Neural cell (in vitro differentiated cells): ENCODE measurements at regions not wholly inside any gene's neighbourhood (a gene's known extent, or its start where the extent isn't known, plus 50 kb on each side); places are given as distances from the start of the nearest gene placed in this dataset.
A peak's percentile ranks its signal among the peaks of the same experiment; 100 is the strongest.

Experiments
- H2AFZ ChIP-seq: fragments of 200-600, 300-800 bp; sonication (generic), shearing (Covaris generic); 2 replicates; pipeline ENCODE4 v1.6.0; 2014; ENCODE audit warnings: low read depth, mild to moderate bottlenecking, antibody characterized with exemption, low read length, moderate library complexity
- H3F3A ChIP-seq: fragments of 200-600 bp; shearing (Covaris generic); 2 replicates; pipeline ENCODE4 v1.6.1; 2016; ENCODE audit warnings: mild to moderate bottlenecking, moderate library complexity, mixed read lengths, antibody characterized with exemption, low read length; ENCODE audit not compliant: insufficient read depth, poor library complexity, severe bottlenecking
- H3K27ac ChIP-seq: fragments of 200-600, 300-800 bp; sonication (generic), shearing (Covaris generic); 2 replicates; pipeline ENCODE4 v1.5.1; 2014; ENCODE audit warnings: mild to moderate bottlenecking, low read length, moderate library complexity
- H3K27me3 ChIP-seq: fragments of 300-800, 200-600 bp; sonication (generic), shearing (Covaris generic); 2 replicates; pipeline ENCODE4 v1.6.0; 2014; ENCODE audit warnings: mild to moderate bottlenecking, low read depth, low read length, moderate library complexity; ENCODE audit not compliant: insufficient read depth
- H3K36me3 ChIP-seq: fragments of 300-800, 200-600 bp; sonication (generic), shearing (Covaris generic); 2 replicates; pipeline ENCODE4 v1.5.1; 2014; ENCODE audit warnings: mild to moderate bottlenecking, antibody characterized with exemption, low read length, moderate library complexity; ENCODE audit not compliant: insufficient read depth
- H3K4me2 ChIP-seq: fragments of 300-800, 200-600 bp; sonication (generic), shearing (Covaris generic); 2 replicates; pipeline ENCODE4 v1.6.0; 2014; ENCODE audit warnings: mild to moderate bottlenecking, low read length
- H3K4me3 ChIP-seq: fragments of 300-800, 200-600 bp; sonication (generic), shearing (Covaris generic); 2 replicates; pipeline ENCODE4 v1.5.1; 2014; ENCODE audit warnings: mild to moderate bottlenecking, low read length, moderate library complexity
- H3K79me2 ChIP-seq: fragments of 200-600 bp; shearing (Covaris generic); replicated peaks from 2 replicates; pipeline ENCODE4 v1.6.0; 2014; ENCODE audit warnings: mild to moderate bottlenecking, low read length, moderate library complexity; ENCODE audit not compliant: insufficient read depth
- H3K9ac ChIP-seq: fragments of 300-800, 200-600 bp; sonication (generic), shearing (Covaris generic); 2 replicates; pipeline ENCODE4 v1.6.1; 2016; ENCODE audit warnings: mild to moderate bottlenecking, low read length, mixed read lengths
- H3K9me2 ChIP-seq: fragments of 200-600 bp; shearing (Covaris generic); 2 replicates; pipeline ENCODE4 v1.6.1; 2016; ENCODE audit warnings: mild to moderate bottlenecking, low read length, mixed read lengths; ENCODE audit not compliant: insufficient read depth
- H3K9me3 ChIP-seq: fragments of 200-600, 300-800 bp; sonication (generic), shearing (Covaris generic); 2 replicates; pipeline ENCODE4 v1.6.1; 2016; ENCODE audit warnings: mild to moderate bottlenecking, mixed run types, low read length, moderate library complexity, mixed read lengths
- H4K20me1 ChIP-seq: fragments of 200-600 bp; shearing (Covaris generic); 2 replicates; pipeline ENCODE4 v1.6.1; 2016; ENCODE audit warnings: mild to moderate bottlenecking, mixed run types; ENCODE audit not compliant: insufficient read depth
- EP300 ChIP-seq: fragments of 450-650 bp; conservative IDR thresholded peaks from 2 replicates; pipeline ENCODE4 v1.6.1; 2014; ENCODE audit warnings: antibody characterized with exemption, mild to moderate bottlenecking, moderate library complexity; ENCODE audit not compliant: poor library complexity, severe bottlenecking
- EZH2 ChIP-seq: fragments of 200-600, 300-800 bp; shearing (Covaris generic), sonication (generic); IDR thresholded peaks from 2 replicates; pipeline ENCODE4 v1.6.1; 2014; ENCODE audit warnings: antibody characterized with exemption, low read length, borderline replicate concordance, mild to moderate bottlenecking; ENCODE audit not compliant: insufficient read depth, poor library complexity, severe bottlenecking
- MXI1 ChIP-seq: fragments of 450-650 bp; conservative IDR thresholded peaks from 2 replicates; pipeline ENCODE4 v1.6.1; 2014; ENCODE audit warnings: antibody characterized with exemption, mild to moderate bottlenecking; ENCODE audit not compliant: poor library complexity, severe bottlenecking
- POLR2AphosphoS5 ChIP-seq: IDR thresholded peaks from 2 replicates; pipeline ENCODE4 v1.6.1; 2012
- RAD21 ChIP-seq: fragments of 450-650 bp; conservative IDR thresholded peaks from 2 replicates; pipeline ENCODE4 v1.6.1; 2014; ENCODE audit warnings: antibody characterized with exemption, mild to moderate bottlenecking, moderate library complexity
- SMC3 ChIP-seq: fragments of 450-650 bp; conservative IDR thresholded peaks from 2 replicates; pipeline ENCODE4 v1.6.1; 2014; ENCODE audit warnings: antibody characterized with exemption, mild to moderate bottlenecking, moderate library complexity; ENCODE audit not compliant: poor library complexity
- TAF1 ChIP-seq: IDR thresholded peaks from 2 replicates; pipeline ENCODE4 v1.6.1; 2012; ENCODE audit warnings: low read depth
- TF ChIP-seq, protein P1 (sequence below): fragments of 450-650 bp; IDR thresholded peaks from 2 replicates; pipeline ENCODE4 v1.5.1; 2014; ENCODE audit warnings: antibody characterized with exemption, mild to moderate bottlenecking, moderate library complexity; ENCODE audit not compliant: poor library complexity, severe bottlenecking
- TF ChIP-seq, protein P2 (sequence below): IDR thresholded peaks from 2 replicates; pipeline ENCODE4 v1.6.1; 2012; ENCODE audit warnings: borderline replicate concordance

GRCh38 chr12:124397399-124397679, 102.4 kb downstream of the RFLNA start:
- Histone ChIP-seq H3K9ac (peak overlapping the region; percentile 41), H3K36me3 (no peaks in the 10 kb centered on the region)

GRCh38 chr12:124396544-124397398, 101.9 kb downstream of the RFLNA start:
- Histone ChIP-seq H3K27ac (peak overlapping the region; percentile 78), H3K4me2 (no peak overlapping the region), H4K20me1 (no peaks in the 10 kb centered on the region), H3K9ac (peak overlapping the region; percentile 41), H3F3A (peaks cover 3% of the 10 kb centered on the region), H3K9me2 (no peaks in the 10 kb centered on the region), H3K79me2 (no peaks in the 10 kb centered on the region), H3K36me3 (no peaks in the 10 kb centered on the region), H3K9me3 (no peaks in the 10 kb centered on the region), H2AFZ (no peak overlapping the region), H3K27me3 (no peaks in the 10 kb centered on the region), H3K4me3 (no peak overlapping the region)
- TF ChIP-seq, protein P1, sequence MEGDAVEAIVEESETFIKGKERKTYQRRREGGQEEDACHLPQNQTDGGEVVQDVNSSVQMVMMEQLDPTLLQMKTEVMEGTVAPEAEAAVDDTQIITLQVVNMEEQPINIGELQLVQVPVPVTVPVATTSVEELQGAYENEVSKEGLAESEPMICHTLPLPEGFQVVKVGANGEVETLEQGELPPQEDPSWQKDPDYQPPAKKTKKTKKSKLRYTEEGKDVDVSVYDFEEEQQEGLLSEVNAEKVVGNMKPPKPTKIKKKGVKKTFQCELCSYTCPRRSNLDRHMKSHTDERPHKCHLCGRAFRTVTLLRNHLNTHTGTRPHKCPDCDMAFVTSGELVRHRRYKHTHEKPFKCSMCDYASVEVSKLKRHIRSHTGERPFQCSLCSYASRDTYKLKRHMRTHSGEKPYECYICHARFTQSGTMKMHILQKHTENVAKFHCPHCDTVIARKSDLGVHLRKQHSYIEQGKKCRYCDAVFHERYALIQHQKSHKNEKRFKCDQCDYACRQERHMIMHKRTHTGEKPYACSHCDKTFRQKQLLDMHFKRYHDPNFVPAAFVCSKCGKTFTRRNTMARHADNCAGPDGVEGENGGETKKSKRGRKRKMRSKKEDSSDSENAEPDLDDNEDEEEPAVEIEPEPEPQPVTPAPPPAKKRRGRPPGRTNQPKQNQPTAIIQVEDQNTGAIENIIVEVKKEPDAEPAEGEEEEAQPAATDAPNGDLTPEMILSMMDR: no peak
- TF ChIP-seq EZH2: no peak
- no peak for TF ChIP-seq EP300

More at GRCh38 chr12:124397399-124397679, 102.4 kb downstream of the RFLNA start:
- Histone ChIP-seq H2AFZ (no peak overlapping the region), H3K9me2 (no peaks in the 10 kb centered on the region), H4K20me1 (no peaks in the 10 kb centered on the region), H3K4me2 (no peak overlapping the region), H3K79me2 (no peaks in the 10 kb centered on the region), H3K27ac (no peak overlapping the region), H3K27me3 (no peaks in the 10 kb centered on the region), H3K9me3 (no peaks in the 10 kb centered on the region), H3F3A (peaks cover 3% of the 10 kb centered on the region), H3K4me3 (no peak overlapping the region)
- TF ChIP-seq, protein P1: no peak

DNA sequence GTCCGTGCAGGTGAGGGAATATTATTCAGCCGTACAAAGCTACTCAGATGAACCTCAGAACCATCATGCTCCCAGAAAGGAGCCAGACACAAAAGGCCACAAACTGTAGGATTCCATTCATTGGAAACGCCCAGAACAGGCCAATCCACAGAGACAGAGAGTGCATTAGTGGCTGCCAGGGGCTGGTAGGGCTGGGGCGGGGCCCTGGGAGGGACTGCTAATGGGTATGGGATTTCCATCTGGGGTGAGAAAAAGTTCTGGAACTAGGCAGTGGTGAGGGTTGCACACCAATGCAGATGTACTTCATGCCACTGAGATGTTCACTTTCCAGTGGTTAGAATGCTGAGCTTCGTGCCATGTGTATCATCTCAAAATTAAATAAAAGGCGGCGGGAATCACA, 101.1 kb downstream of the RFLNA start:
- TF ChIP-seq TAF1 (no peak), MXI1 (no peak), SMC3 (no peak), EZH2 (no peak), RAD21 (no peak), POLR2AphosphoS5 (no peak), EP300 (no peak)
- TF ChIP-seq, protein P2, sequence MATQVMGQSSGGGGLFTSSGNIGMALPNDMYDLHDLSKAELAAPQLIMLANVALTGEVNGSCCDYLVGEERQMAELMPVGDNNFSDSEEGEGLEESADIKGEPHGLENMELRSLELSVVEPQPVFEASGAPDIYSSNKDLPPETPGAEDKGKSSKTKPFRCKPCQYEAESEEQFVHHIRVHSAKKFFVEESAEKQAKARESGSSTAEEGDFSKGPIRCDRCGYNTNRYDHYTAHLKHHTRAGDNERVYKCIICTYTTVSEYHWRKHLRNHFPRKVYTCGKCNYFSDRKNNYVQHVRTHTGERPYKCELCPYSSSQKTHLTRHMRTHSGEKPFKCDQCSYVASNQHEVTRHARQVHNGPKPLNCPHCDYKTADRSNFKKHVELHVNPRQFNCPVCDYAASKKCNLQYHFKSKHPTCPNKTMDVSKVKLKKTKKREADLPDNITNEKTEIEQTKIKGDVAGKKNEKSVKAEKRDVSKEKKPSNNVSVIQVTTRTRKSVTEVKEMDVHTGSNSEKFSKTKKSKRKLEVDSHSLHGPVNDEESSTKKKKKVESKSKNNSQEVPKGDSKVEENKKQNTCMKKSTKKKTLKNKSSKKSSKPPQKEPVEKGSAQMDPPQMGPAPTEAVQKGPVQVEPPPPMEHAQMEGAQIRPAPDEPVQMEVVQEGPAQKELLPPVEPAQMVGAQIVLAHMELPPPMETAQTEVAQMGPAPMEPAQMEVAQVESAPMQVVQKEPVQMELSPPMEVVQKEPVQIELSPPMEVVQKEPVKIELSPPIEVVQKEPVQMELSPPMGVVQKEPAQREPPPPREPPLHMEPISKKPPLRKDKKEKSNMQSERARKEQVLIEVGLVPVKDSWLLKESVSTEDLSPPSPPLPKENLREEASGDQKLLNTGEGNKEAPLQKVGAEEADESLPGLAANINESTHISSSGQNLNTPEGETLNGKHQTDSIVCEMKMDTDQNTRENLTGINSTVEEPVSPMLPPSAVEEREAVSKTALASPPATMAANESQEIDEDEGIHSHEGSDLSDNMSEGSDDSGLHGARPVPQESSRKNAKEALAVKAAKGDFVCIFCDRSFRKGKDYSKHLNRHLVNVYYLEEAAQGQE: no peak
- TF ChIP-seq, protein P1: no peak
- H3F3A ChIP-seq: peaks cover 3% of the 10 kb centered on the region
- H3K9me2 ChIP-seq: no peaks in the 10 kb centered on the region
- no peak overlapping the region for H3K4me2 ChIP-seq
- no peaks in the 10 kb centered on the region for H3K79me2 ChIP-seq
- H3K9me3 ChIP-seq: no peaks in the 10 kb centered on the region
- no peaks in the 10 kb centered on the region for H4K20me1 ChIP-seq
- peak overlapping the region; percentile 47 for H3K9ac ChIP-seq
- H3K27me3 ChIP-seq: no peaks in the 10 kb centered on the region
- peak overlapping the region; percentile 48 for H3K4me3 ChIP-seq
- H2AFZ ChIP-seq: no peak overlapping the region
- no peaks in the 10 kb centered on the region for H3K36me3 ChIP-seq
- peak overlapping the region; percentile 78 for H3K27ac ChIP-seq
